Stomach smooth muscle (tissue), 2 donors: ENCODE measurements at regions not wholly inside any gene's neighbourhood (a gene's known extent, or its start where the extent isn't known, plus 50 kb on each side); places are given as distances from the start of the nearest gene placed in this dataset.

Experiments used
- H3K27ac ChIP-seq: one replicate; pipeline ENCODE4 v1.7.0; 2013; ENCODE audit warnings: mild to moderate bottlenecking, low read length, inconsistent platforms
- H3K27me3 ChIP-seq, 2 donors: one replicate each; pipeline ENCODE4 v1.7.0; 2013; ENCODE audit warnings: low read length in 2 of 2; ENCODE audit not compliant: insufficient read depth in 2 of 2, control insufficient read depth in 1 of 2
- H3K36me3 ChIP-seq, 2 donors: one replicate each; pipeline ENCODE4 v1.7.0; 2013; ENCODE audit warnings: low read length in 2 of 2; ENCODE audit not compliant: control insufficient read depth in 2 of 2, insufficient read depth in 2 of 2
- H3K4me1 ChIP-seq: one replicate; pipeline ENCODE4 v1.7.0; 2013; ENCODE audit warnings: low read length; ENCODE audit not compliant: control insufficient read depth, insufficient read depth
- H3K4me3 ChIP-seq, 2 donors: one replicate each; pipeline ENCODE4 v1.7.0; 2013; ENCODE audit warnings: low read length in 2 of 2
- H3K9ac ChIP-seq, 2 donors: one replicate each; pipeline ENCODE4 v1.7.0; 2013; ENCODE audit warnings: low read length in 2 of 2, mild to moderate bottlenecking in 1 of 2
- H3K9me3 ChIP-seq, 2 donors: one replicate each; pipeline ENCODE4 v1.7.0; 2013; ENCODE audit warnings: low read length in 2 of 2; ENCODE audit not compliant: control insufficient read depth in 2 of 2
- donor health status: healthy.
- donor health status: Pancreatic carcinoma.

- Histone ChIP-seq H3K9ac (no peak overlapping the region), H3K9me3 (no peaks in the 10 kb centered on the region), H3K27me3 (no peaks in the 10 kb centered on the region), H3K27ac (no peak overlapping the region), H3K4me1 (no peaks in the 10 kb centered on the region), H3K36me3 (no peaks in the 10 kb centered on the region), H3K4me3 (no peak overlapping the region)
Observed at GRCh38 chr6:119726086-119726485, 376.5 kb upstream of the MAN1A1 start.

- no peak overlapping the region for H3K4me3 ChIP-seq
- no peaks in the 10 kb centered on the region for H3K4me1 ChIP-seq
- no peaks in the 10 kb centered on the region for H3K36me3 ChIP-seq
- H3K9me3 ChIP-seq, result no peaks in the 10 kb centered on the region
- no peak overlapping the region for H3K9ac ChIP-seq
- H3K27me3 ChIP-seq, result no peaks in the 10 kb centered on the region
- no peak overlapping the region for H3K27ac ChIP-seq
Observed at GRCh38 chr6:119720160-119720559, 370.6 kb upstream of the MAN1A1 start.

- Histone ChIP-seq H3K36me3 (no peaks in the 10 kb centered on the region), H3K4me1 (no peaks in the 10 kb centered on the region), H3K9me3 (no peaks in the 10 kb centered on the region), H3K27ac (no peak overlapping the region), H3K4me3 (no peak overlapping the region), H3K27me3 (no peaks in the 10 kb centered on the region), H3K9ac (no peak overlapping the region)
Observed at GRCh38 chr6:119717942-119718341, 368.4 kb upstream of the MAN1A1 start.

DNA sequence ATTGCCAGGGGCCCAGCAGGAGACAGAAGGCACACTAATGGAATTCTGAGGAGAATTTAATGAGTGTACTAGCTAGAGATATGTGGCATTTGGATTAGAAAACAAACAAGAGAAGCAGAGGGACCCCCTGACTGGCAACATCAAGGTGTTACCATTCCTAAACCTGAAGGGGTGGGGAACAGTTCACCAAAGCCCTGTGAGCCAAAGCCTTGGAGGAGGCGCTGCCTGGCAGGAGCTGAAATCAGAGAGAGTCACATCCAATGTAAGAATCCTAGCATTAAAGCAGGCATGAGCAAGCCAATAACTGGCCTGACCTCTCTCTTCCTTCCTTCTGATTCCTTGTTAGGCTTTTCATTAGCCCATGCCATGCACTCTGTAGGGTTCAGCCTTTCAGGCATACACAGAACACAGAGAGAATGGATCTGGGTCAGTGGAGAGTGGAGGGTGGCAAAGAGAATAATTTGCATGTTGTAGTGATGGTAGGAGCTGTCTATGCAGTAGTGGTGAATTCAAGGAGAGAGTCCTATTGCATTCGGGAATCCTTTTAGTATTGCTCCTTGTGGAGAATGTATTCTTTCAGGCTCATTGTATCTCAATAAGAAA is 367.2 kb upstream of the MAN1A1 start:
- H3K36me3 ChIP-seq, result no peaks in the 10 kb centered on the region
- H3K27me3 ChIP-seq, result no peaks in the 10 kb centered on the region
- H3K4me1 ChIP-seq, result no peaks in the 10 kb centered on the region
- H3K27ac ChIP-seq, result no peak overlapping the region
- H3K9me3 ChIP-seq, result no peaks in the 10 kb centered on the region
- H3K4me3 ChIP-seq, result no peak overlapping the region
- no peak overlapping the region for H3K9ac ChIP-seq

GRCh38 chr6:119713903-119714302 is 364.3 kb upstream of the MAN1A1 start:
- H3K9me3 ChIP-seq, result no peaks in the 10 kb centered on the region
- no peaks in the 10 kb centered on the region for H3K4me1 ChIP-seq
- no peak overlapping the region for H3K27ac ChIP-seq
- H3K9ac ChIP-seq, result no peak overlapping the region
- no peak overlapping the region for H3K4me3 ChIP-seq
- no peaks in the 10 kb centered on the region for H3K27me3 ChIP-seq
- H3K36me3 ChIP-seq, result no peaks in the 10 kb centered on the region

DNA sequence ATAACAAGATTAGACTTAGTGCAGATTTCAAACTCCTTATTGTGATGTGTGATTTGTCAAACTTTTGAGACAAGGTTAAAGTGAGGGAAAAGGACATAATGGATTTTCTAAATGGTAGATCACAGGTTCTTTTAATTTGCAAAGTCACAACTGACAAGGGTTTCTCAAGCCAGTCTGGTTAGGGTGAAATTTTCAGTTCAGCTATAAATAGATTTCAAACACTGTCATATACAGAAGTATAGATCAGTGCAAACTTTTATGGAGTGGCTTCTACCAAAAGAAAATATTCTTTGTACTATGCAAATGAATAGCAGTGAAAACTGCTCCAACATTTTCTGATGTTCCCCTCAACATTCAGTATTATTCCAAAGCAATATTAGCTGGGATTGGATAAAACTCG is 337.1 kb upstream of the MAN1A1 start:
- Histone ChIP-seq H3K27ac (no peak overlapping the region), H3K36me3 (no peaks in the 10 kb centered on the region), H3K27me3 (no peaks in the 10 kb centered on the region), H3K9ac (no peak overlapping the region), H3K9me3 (no peaks in the 10 kb centered on the region), H3K4me1 (no peaks in the 10 kb centered on the region), H3K4me3 (no peak overlapping the region)

DNA sequence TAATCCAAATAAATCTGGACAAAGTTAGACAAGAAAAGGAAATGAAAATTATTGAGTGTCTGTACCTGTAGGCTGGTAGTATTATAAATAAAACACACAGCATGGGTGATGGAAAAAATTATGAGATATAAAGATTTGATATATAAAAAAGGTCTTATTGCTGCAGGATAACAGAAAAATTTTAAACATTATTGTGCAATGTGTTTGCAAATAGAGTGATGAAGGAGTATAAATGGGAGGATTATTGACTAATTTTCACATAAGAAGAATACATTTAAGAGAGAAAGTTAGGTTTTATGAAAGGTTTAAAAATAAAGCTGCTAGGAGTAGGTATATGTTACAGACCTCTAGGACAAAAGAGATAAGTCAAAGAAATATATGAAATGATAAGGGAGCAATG is 336.7 kb upstream of the MAN1A1 start:
- no peaks in the 10 kb centered on the region for H3K9me3 ChIP-seq
- H3K27me3 ChIP-seq, result no peaks in the 10 kb centered on the region
- no peaks in the 10 kb centered on the region for H3K36me3 ChIP-seq
- no peak overlapping the region for H3K4me3 ChIP-seq
- no peak overlapping the region for H3K9ac ChIP-seq
- no peak overlapping the region for H3K27ac ChIP-seq
- H3K4me1 ChIP-seq, result no peaks in the 10 kb centered on the region

GRCh38 chr6:119683671-119684070 is 334.1 kb upstream of the MAN1A1 start:
- Histone ChIP-seq H3K4me3 (no peak overlapping the region), H3K36me3 (no peaks in the 10 kb centered on the region), H3K9ac (no peak overlapping the region), H3K27me3 (no peaks in the 10 kb centered on the region), H3K4me1 (no peaks in the 10 kb centered on the region), H3K27ac (no peak overlapping the region), H3K9me3 (no peaks in the 10 kb centered on the region)

GRCh38 chr6:119683031-119683430 is 333.5 kb upstream of the MAN1A1 start:
- Histone ChIP-seq H3K9me3 (no peaks in the 10 kb centered on the region), H3K27me3 (no peaks in the 10 kb centered on the region), H3K27ac (no peak overlapping the region), H3K9ac (no peak overlapping the region), H3K4me3 (no peak overlapping the region), H3K4me1 (no peaks in the 10 kb centered on the region), H3K36me3 (no peaks in the 10 kb centered on the region)

DNA sequence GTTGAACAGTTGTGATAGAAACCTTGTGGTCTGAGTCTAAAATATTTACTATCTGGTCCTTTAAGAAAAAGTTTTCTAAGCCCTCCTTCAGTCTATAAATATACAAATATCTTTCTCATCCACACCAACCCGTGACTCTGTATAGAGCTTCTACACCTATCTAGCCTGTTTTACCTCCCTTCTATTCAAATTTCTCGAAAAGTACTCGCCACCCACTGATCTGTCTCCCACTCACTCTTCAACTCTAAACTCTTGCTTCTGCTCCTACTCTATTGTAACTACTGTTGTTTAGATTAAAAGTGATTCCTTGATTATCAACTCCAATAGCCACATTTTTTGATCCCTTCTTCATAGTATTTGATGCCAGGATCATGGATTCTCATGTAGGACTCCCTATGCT is 329.4 kb upstream of the MAN1A1 start:
- Histone ChIP-seq H3K36me3 (no peaks in the 10 kb centered on the region), H3K27me3 (no peaks in the 10 kb centered on the region), H3K9ac (no peak overlapping the region), H3K4me1 (no peaks in the 10 kb centered on the region), H3K27ac (no peak overlapping the region), H3K9me3 (no peaks in the 10 kb centered on the region), H3K4me3 (no peak overlapping the region)

- no peak overlapping the region for H3K27ac ChIP-seq
- no peak overlapping the region for H3K4me3 ChIP-seq
- no peak overlapping the region for H3K9ac ChIP-seq
- no peaks in the 10 kb centered on the region for H3K27me3 ChIP-seq
- H3K4me1 ChIP-seq, result no peaks in the 10 kb centered on the region
- H3K9me3 ChIP-seq, result no peaks in the 10 kb centered on the region
- H3K36me3 ChIP-seq, result no peaks in the 10 kb centered on the region
Observed at GRCh38 chr6:119677384-119677783, 327.8 kb upstream of the MAN1A1 start.
